Superior temporal gyrus (tissue), 1 donor: ENCODE measurements at regions not wholly inside any gene's neighbourhood (a gene's known extent, or its start where the extent isn't known, plus 50 kb on each side); places are given as distances from the start of the nearest gene placed in this dataset.
"Not testable (repeated sequence)": the region's sequence is repeated elsewhere in the genome, so short reads cannot be mapped to it uniquely, and the experiment has no call there.

Experiments used
- DNase-seq: peaks from one replicate; pipeline ENCODE4 v3.0.0-alpha.2; 2016; ENCODE audit errors: extremely low spot score

GRCh38 chr3:197459571-197459970 lies 96.2 kb downstream of the BDH1 start:
- not testable (repeated sequence) for DNase-seq

- no peak for DNase-seq
These were observed 96.8 kb downstream of the BDH1 start for GRCh38 chr3:197458906-197459470.

DNA sequence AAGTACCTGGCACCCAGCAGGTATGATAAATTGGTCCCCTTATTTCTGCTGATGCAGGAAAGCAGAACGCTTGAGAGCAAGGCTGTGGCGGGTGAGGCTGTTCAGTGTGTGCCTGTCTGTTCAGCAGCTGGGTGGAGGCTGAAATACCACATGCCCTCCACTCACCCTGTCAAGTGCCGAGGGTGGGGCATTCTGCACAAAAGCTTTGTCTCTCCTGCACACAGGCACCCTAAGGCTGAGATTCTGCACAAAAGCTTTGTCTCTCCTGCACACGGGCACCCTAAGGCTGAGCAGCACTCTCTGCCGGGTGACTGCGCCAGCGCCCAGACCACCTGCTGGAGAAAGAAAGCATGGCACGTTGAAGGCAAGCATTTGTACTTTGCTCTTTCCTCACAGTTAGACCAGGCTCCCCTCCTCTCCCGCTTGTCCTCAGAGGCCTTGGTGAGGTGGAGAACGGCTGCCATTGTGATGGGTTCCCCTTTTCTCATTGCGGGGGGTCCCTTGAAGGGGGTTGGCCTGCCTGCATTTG lies 97.5 kb downstream of the BDH1 start:
- DNase-seq = no peak

DNA sequence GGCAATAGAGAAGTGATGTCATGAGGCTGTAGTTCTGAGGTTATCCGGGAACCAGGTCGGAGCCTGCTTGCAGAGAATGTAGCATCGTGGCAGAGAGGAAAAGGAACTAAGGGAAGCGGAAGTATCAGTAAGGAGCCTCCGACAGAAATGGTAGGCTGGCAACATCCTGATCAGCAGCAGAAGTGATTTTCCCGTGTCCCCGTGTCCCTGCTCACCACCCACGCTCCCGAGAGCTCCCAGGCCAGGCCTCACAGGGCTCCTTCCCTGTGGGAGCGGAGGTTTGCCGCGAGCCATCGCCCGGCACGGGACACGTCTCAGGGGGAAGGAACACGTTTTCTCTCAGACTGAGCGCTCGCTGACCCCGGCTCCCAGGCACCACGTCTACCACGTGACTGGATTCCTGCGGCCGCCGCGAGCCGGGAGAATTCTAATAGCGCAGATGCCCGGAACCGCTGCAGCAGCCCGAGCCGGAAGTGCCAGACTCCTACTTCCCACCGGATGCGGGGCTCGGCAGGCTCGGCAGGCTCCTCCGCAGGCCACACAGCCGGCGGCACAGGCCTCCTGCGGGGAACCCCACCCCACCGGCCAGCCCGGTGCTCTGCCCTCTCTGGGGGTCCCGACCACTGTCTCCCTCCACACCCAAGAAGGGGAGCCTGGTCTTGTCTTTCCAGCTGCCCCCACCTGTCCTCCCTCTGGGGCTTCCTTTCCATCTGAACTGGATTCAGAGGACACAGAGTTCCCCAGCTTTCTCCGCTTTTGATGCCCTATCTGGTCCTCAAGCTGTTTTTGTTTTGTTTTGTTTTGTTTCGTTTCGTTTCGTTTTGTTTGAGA lies 99.3 kb downstream of the BDH1 start:
- DNase-seq = peak; percentile 81

DNA sequence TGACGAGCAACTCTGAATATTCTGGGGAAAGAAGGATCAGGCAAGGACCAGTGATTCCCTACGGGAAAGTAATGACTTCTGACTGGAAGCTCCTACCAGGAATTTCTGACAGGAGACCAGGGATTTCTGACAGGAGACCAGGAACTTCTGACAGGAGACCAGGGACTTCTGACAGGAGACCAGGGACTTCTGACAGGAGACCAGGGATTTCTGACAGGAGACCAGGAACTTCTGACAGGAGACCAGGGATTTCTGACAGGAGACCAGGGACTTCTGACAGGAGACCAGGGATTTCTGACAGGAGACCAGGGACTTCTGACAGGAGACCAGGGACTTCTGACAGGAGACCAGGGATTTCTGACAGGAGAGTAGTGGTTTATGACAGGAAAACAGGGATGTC lies 100.9 kb downstream of the BDH1 start:
- DNase-seq = not testable (repeated sequence)

GRCh38 chr3:197454014-197454413 lies 101.8 kb downstream of the BDH1 start:
- no peak for DNase-seq

GRCh38 chr3:197450810-197451209 lies 105.0 kb downstream of the BDH1 start:
- no peak for DNase-seq

GRCh38 chr3:197450308-197450707 lies 105.5 kb downstream of the BDH1 start:
- DNase-seq = no peak

DNA sequence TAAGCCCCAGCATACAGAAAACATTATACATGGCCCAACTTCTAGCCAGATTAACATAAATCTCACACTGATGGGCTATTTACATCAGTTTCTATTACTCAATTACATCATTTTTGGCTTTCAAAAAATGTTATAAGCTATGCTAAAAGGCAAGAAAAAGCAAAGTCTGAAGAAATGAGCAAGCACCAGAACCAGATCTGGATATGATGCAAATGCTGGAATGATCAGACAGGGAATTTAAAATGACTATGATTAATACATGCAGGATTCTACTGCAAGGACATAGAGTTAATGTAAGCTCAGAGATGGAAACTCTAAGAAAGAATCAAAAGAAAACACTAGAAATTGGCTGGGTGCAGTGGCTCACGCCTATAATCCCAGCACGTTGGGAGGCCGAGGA lies 106.6 kb downstream of the BDH1 start:
- not testable (repeated sequence) for DNase-seq

GRCh38 chr3:197447781-197448180 lies 108.0 kb downstream of the BDH1 start:
- not testable (repeated sequence) for DNase-seq

DNA sequence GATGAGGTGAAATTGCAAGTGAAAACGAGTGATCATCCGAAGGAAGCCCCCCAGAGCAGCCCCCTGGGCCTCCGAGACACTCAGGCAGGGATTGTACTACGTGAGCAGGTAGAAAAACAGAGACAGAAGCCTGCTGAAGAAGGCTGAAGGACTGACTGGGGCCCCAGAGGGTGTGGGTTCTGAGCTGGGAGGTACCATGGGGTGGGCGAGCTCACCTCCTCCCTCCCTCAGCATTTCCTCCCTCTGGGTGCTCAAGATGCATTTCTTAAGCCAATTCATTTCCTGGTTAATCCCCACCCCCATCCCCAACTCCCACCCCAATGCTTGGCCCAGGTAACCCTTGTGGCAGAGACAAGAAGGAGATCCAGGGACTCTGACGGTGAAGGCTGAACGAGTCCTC lies 108.7 kb downstream of the BDH1 start:
- no peak for DNase-seq

GRCh38 chr3:197446700-197447056 lies 109.1 kb downstream of the BDH1 start:
- DNase-seq = no peak

DNA sequence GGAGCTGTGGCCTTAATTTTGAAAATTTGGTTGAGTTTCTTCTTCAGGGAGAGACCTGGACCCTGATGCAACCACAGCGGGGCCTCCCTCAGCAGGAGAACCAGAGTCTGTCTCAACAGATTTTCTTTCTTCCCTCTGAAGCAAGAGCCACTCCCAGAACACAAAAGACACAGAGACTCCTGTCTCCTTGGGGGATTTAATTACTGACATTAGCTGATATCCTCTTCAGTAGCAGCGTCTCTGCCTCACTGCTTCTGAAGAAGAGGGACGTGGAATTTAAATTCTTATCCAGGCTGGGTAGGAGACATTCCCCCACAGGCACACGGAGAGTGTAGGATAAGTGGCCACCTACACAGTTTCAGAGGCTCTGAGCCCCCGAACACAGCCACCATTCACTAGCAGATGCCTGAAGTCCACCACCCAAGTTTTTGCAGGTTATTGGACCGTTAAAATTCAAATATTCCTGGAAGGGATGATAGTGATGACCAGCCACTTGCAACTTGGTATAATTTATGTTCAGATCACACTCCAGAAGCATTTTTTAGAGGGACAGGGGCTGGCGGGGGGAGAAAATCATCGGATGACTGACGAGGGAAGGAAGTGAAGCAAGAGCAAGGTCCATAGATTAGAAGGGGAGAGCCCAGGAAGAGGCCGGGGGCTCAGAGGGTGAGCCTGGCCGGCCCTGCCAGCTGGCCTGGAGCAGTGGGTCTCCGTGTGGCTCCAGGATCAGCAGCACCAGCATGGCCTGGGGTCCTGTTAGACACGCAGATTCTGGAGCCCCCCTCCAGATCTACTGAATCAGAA lies 109.7 kb downstream of the BDH1 start:
- no peak for DNase-seq

- DNase-seq = no peak
These were observed 110.9 kb downstream of the BDH1 start for GRCh38 chr3:197444793-197445379.

DNA sequence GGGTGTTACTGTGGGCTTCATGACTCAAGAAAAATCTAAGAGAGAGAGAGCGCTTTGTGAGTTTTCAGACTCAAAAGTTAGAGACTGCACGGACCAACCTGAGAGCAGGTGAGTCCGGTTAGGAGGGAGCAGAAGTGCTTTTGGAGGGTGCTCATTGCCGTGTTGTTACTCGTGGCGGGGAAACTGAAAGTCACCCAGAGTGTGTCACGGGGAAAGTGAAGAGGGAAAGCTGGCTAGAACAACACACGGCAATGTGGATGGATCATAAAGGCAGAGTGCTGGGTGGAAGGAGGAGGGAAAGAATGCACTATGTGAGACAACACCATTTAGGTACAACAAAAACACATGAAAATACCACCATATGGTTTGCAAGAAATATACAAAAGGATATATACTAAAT lies 112.3 kb downstream of the BDH1 start:
- DNase-seq = no peak

DNA sequence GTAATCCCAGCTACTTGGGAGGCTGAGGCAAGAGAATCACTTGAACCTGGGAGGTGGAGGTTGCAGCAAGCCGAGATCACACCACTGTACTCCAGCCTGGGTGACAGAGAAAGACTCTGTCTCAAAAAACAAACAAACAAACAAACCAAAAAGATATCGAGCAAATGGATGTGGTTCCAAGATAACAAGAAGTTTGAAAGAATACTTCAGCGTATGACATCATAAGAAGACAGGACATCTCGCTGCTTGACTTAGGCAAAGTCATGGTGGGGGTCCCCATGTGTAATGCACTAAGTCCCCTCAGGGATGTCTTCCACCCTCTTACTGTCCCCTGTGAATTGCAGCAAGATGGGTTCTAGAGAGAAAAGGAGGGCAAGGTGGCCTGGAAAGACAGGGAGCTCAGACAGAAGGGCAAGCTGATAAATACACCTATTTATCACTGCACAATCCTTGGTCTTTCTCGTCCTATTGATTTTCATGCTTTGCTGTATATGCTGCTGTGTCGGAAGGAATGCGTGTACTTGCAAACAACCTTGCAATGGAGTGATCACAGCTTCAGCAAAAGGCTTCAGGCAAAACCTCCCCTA lies 115.0 kb downstream of the BDH1 start:
- no peak for DNase-seq

GRCh38 chr3:197438906-197439305 lies 116.9 kb downstream of the BDH1 start:
- no peak for DNase-seq

- no peak for DNase-seq
These were observed 120.3 kb downstream of the BDH1 start for GRCh38 chr3:197435426-197435825.

DNA sequence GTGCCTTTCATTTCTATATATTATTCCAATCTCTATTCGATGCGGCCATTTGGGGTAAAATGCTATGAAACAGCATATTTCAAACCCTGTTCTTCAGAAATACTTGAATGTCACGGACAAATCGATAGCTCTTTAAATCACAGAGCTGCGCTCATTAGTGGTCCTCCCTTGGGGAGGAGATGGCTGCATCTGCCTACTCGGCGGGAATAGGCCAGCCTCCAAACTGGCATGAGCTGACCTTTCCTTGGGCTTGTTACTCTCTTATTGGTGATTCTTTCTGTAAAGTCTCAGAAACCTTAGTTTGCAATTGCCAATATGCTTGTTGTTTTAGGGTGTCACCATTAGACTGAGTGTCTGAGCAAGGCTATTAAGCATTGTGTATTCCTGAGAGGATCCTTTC lies 120.9 kb downstream of the BDH1 start:
- no peak for DNase-seq

DNA sequence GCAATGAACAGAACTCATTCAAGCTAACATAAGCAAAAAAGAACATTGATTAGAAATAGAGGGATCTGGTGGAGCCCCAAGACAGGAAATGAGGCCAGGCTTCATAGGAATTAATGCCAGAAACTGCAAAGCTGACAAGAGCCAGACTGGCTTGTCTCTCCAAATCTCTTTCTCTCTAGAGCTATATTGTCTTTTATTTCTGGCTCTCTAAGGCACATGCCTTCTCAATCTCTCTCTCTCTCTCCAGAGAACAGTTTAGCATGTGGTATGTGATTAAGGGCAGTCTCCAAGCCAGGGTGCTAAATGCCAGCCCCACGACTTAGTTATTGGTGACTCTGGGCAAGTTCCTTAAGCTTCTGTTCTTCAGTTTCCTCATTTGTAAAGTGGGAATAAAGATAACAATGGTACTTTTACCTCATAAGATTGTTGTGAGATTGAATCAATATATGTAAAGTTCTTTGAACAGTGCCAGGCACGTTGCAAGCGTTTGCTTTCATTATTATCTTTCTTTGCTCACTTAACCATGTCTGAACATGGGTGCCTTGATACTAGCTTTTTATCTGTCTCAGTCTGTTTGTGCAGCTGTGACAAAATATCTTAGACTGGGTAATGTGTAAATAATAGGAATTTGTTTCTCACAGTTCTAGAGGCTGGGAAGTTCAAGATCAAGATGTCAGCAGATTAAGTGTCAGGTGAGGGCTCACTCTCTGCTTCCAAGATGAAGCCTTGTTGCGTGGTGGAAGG lies 123.2 kb downstream of the BDH1 start:
- DNase-seq = no peak

DNA sequence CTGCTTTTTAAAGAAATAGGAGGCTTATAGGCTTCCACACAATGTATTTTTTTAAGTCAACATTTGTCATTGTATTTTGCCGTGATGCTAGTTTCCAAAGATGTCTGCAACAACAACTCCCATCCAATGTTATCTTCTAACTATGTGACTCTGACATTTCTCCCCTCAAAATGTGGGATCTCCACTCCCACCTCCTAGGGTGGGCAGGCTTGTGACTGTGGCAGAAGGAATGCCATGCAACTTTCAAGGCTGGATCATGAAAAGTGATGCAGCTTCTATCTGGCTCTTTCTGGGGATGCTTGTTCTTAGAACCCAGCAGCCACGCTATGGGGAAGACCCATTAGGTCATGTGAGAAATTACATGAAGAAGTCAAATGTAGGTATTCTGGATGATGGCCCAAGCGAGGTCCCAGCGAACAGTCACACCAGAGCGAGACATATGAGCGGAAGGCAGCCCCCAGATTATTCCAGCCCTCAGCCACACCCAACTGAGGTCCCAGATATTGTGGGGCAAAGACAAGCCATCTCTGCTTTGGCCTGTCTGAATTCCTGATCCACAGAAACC lies 124.3 kb downstream of the BDH1 start:
- DNase-seq = no peak
